Erythroblast (primary cell): ENCODE measurements at regions not wholly inside any gene's neighbourhood (a gene's known extent, or its start where the extent isn't known, plus 50 kb on each side); places are given as distances from the start of the nearest gene placed in this dataset.
"Not testable (repeated sequence)": the region's sequence is repeated elsewhere in the genome, so short reads cannot be mapped to it uniquely, and the experiment has no call there.

Experiments
- DNase-seq, 2 experiments: peaks; one replicate each; lab custom pipeline; 2025; lab: John Stamatoyannopoulos, UW
- GATA1 ChIP-seq: IDR thresholded peaks from 2 replicates; pipeline ENCODE4 v1.6.1; 2011; ENCODE audit warnings: low read depth, mild to moderate bottlenecking, control low read depth, low read length, moderate library complexity
- POLR2A ChIP-seq: IDR thresholded peaks from 2 replicates; pipeline ENCODE4 v1.6.1; 2011; ENCODE audit warnings: mild to moderate bottlenecking, low read length

DNA sequence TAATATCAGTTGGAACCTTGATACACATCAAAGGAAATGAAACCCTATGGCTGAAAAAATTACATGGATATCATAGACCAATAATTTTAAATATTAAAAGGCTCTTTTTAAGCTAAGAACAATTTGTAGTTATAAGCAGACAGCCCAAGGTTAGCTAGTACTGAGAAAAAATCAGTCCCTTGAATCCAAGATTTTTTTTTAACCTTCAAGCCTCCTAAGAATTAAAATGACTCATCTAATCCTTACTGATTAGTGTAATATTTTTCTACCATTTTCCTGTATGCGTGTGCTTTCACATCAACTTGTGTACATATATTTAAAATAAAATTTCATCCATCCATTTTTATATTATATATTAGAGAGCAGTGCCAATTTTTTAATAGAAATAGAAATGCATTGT is 1004.9 kb upstream of the ZEB2 start:
- TF ChIP-seq POLR2A (no peak), GATA1 (no peak)
- DNase-seq: no peak

DNA sequence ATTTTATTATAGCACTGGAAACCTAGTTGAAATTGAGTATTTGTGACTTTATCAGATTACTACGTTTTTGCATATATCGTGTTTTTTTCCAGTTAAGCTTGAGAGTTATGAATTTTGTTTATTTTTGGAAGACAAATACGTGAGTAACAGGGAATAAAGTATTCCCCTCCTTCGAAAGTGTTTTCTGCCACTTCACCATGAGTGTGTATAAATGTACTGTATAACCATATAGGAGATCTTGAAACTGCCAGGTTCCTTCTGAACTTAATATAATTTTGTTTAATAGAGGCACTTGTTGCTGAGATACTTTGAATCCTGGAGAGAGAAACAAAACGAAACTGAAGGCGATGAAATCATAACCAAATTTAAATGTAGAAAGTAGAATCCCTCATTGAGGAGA is 1004.4 kb upstream of the ZEB2 start:
- no peak for DNase-seq

DNA sequence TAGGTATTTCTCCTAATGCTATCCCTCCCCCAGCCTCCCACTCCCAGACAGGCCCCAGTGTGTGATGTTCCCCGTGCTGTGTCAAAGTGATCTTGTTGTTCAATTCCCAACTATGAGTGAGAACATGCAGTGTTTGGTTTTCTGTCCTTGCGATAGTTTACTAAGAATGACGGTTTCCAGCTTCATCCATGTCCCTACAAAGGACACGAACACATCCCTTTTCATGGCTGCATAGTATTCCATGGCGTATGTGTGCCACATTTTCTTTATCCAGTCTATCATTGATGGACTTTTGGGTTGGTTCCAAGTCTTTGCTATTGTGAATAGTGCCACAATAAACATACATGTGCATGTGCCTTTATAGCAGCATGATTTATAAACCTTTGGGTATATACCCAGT is 999.3 kb upstream of the ZEB2 start:
- not testable (repeated sequence) for DNase-seq

More for the DNA sequence above, 1004.4 kb upstream of the ZEB2 start:
- TF ChIP-seq GATA1: no peak

DNA sequence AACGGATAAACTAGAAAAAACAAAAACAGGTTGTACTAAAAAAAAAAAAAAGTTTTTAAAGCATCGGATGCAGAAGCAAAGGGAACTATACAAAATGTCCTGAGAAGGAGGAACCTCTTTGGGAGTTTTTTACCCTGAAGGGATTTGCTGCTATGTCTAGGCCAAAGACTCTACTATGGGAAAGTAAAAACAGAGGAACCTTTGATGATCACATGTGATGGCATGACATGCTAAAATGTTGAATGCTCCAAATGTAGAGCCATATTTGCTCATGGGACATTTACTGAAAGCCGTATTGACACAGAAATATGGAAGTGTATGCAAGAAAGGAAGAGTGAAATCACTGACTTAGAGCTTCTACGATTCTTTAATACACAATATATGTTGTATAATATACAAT is 992.0 kb upstream of the ZEB2 start:
- TF ChIP-seq GATA1 (no peak), POLR2A (no peak)
- no peak for DNase-seq

DNA sequence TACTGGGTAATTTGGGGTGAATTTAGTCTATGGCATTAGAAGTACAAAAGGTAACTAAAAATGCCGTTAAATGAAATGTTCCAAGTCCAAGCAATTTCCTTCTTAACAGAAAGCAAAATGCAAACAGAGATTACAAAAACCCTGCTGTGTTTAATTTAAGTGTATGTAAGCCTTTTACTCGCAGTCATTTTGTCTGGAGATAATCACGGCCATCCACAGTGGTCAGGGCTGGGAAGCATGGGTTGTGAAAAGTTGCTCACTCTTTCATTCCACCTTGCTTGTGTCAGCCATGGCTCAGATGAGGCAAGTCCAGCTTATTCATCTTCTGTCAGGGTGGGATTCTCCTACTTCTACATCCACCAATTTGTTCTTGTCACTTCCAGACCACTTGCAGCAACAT is 983.6 kb upstream of the ZEB2 start:
- TF ChIP-seq GATA1: no peak
- TF ChIP-seq POLR2A: no peak
- DNase-seq: no peak

DNA sequence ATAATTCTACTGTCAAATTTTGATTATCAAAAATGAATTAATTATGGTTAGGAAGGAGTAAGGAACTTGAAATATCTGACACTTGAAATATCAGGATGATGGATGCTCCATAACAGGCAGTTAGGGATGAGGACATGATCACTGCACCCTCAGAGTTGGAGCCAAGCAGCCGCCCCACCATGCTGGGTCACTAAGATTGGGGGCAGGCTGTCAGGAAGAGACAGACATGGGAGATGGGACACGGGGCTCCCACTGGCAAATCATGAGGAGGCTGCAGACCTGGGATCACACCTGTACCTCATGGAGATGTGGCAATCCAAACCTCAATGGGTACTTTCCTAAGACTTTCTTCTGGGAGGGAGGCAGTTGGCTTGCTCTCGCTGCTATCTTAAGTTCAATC is 982.0 kb upstream of the ZEB2 start:
- DNase-seq: no peak
- no peak for TF ChIP-seq POLR2A

DNA sequence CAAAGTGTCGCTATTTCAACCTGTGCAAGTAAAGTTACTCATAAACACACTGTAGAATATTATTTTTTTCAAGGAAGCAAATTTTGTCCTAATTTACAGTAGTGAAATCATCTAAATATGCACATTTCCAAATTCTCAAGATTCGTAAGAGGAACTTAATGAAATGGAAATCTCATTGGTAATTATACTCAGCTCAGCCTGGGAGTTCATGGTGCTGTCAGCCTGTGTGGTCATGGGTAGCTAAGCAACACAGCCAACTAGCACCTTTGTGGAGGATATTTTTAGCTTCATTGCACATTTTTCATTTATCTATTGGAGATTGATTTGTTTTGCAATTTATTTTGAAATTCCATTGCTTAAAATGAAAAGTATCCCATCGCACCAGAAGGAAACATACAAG is 975.7 kb upstream of the ZEB2 start:
- no peak for DNase-seq
- TF ChIP-seq GATA1: no peak
- no peak for TF ChIP-seq POLR2A

DNA sequence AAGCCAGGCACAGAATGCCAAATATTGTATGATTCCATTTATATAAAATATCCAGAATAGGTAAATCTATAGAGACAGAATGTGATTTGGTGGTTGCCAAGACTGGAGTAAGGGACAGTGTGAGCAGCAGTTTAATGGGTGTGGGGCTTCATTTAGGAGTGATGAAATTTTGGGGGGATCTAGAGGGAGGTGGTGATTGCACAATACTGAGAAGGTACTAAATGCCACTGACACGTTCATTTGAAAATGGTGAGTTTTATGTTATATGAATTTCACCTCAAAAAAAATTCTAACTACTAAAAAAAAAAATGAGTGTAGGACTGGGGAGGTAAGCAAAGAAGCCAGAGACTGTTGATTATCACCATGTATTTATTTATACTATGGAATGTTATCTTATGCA is 974.5 kb upstream of the ZEB2 start:
- no peak for TF ChIP-seq POLR2A
- no peak for TF ChIP-seq GATA1
- DNase-seq: no peak

DNA sequence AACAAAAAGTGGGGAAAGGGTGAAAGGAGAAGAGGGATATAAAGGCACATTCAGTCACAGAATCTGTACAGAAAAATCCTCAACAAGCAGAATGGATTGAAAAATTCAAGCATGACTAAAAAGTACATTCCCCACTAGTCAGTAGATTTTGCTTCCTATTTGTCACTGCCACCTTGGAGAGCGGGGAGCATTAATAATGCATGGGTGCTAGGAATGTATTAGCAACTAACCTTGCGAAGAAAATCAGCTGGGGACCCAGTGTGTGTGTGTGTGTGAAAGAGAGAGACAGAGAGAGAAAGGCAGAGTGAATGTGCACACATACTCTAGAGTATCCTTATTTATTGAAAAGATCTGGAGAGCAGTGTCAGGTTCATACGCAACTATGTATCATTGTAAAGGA is 968.7 kb upstream of the ZEB2 start:
- TF ChIP-seq GATA1 (no peak), POLR2A (no peak)
- DNase-seq: no peak

DNA sequence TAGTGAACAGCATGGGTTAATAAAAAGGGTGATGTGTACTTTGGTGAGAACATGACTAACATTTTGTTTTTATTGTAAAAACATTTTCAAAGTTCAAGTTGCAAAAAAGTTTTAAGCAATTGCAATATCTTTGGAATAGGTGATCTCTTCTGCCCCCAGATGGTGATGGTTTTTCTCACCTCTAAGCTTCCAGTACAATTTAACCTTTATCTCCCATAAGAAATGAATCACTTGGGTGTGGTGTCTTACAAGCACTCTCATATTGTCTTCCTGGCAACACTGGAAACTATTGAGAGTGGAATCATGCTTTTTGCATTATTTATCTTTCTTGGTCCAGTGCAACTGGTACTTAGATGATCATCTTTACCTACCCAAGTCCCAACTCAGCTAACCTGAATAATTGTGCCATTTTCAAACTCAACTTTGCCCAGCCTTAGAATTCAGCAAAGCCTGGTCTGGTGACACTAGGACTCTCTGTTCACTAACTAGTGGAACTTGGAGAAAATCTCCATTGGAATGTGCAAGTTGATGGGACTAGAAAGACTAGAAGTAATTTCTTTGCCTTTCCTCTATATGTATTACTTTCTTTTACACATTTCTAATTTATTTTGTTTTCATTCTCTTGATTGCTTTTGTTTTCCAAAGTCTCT is 964.7 kb upstream of the ZEB2 start:
- no peak for TF ChIP-seq GATA1
- TF ChIP-seq POLR2A: no peak
- DNase-seq: peak; percentile 4 to 5

DNA sequence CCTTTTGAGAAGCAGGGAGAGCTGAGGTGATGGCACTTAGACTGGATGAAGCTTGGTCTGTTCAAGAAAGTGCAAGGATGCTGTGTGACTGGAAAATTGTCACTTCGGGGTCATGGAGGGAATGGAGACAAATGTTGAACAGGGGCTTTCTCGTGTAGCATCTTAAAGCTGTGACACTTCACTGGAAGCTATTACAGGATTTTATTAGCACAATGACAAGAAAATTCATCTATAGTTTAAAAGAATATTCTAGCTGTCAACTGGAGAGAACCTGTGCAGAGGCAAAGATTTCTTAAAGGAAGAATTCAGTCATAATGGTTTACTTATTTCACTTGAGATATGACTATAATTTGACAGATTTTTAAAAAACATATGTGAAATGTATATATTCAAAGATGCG is 963.9 kb upstream of the ZEB2 start:
- TF ChIP-seq GATA1 (no peak), POLR2A (no peak)
- DNase-seq: no peak

DNA sequence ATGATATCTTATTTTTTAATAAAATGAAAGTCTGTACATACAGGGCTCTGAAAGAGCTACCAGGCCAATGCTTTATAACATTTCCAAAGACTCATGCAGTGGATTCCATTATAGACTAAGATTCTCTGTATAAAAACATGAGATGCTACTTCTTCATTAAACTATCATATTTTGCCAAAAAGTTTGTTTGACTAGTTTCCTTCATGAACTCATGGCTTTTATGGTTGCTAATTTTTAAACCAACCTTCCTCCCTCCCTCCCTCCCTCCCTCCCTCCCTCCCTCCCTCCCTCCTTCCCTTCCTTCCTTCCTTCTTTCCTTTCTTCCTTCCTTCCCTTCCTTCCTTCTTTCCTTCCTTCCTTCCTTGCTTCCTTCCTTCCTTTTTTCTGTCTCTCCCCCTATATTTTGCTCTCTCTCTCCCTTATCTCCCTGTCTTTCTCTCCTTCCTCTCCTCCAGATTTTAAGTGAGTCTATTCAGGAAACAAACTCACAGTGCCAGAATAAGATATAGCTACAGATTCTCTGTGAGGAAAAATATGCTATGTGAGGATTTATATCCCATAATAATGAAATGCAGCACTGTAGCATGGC is 961.5 kb upstream of the ZEB2 start:
- TF ChIP-seq POLR2A (no peak), GATA1 (no peak)
- no peak for DNase-seq

DNA sequence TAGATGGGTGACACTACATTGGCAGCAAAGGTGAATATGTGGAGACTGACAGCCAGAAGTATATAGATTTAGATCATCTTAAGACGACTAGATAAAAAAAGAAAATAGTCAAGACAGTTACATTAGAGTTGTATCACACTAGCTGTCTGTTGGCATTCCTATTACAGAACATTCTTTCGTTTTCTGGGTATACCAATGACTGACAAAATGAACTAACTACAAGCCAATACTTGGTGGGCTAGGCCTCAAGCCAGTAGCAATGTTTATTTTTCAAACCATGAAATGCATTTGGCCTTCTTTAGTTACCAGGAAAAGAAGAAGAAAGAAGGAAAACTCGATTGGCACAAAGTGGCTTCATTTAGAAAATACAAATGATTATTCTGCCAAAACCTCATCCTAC is 944.9 kb upstream of the ZEB2 start:
- TF ChIP-seq GATA1: no peak
- TF ChIP-seq POLR2A: no peak
- DNase-seq: no peak

DNA sequence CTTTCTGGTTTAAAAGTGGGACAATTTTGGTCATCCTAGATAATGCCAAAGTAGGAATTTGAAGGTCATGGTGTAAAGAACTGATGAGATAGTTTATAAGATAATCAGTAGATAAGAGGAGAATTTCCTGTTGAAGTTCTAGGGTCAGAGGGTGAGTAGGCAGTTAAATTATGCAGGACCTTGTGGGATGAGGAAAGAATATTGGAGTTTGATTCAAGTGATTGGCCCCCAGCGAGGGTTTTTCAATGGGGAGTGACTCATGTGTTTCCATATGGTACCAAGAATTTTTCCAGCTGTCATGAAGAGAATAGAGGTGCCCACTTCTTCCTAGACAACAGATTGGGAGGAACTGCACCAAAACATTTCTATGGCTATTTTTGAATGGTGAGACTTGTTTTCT is 940.2 kb upstream of the ZEB2 start:
- no peak for DNase-seq
- no peak for TF ChIP-seq POLR2A
- TF ChIP-seq GATA1: no peak
